Occipital lobe (tissue), 1 donor: ENCODE measurements at regions not wholly inside any gene's neighbourhood (a gene's known extent, or its start where the extent isn't known, plus 50 kb on each side); places are given as distances from the start of the nearest gene placed in this dataset.
"Not testable (repeated sequence)": the region's sequence is repeated elsewhere in the genome, so short reads cannot be mapped to it uniquely, and the experiment has no call there.

Source experiments
- DNase-seq: peaks from one replicate; lab custom pipeline; 2025; lab: John Stamatoyannopoulos, UW

DNA sequence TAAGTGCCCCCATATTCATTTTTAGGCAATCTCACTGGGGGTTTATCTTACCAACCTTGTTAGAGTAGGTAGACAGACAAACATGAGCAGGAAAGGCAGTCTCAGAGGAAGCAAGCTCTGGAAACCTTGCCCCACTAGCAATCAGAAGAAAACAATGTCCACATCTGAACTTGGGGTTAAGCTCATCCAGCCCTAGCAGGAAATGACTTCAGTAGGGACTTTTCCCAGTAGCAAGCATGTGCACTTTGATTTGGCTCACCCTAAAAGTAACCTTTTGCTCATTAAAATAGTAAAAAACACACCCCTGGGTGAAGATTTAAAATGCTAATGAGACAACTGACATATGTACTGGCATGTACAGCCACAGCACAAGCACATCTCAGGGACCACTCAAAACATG, 175.5 kb downstream of the AKAIN1 start:
- no peak for DNase-seq

DNA sequence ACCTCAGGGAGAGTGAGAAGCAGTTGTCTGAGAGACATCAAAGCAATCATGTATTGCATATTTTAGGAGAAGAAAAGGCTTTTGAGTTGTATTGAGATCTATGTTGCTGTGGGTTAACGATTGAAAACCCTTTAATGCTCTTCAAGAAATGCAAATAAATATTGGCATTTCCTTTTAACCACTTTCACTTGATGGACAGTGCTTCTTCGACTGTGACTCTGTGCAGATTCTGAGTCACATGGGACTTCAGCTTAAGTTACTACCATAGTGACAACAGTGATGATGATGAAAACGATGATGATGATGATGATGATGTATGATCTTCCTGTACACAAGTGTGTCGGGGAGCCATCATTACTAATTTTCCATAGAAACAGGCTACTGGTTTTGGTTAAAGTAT, 181.8 kb downstream of the AKAIN1 start:
- DNase-seq, result no peak

DNA sequence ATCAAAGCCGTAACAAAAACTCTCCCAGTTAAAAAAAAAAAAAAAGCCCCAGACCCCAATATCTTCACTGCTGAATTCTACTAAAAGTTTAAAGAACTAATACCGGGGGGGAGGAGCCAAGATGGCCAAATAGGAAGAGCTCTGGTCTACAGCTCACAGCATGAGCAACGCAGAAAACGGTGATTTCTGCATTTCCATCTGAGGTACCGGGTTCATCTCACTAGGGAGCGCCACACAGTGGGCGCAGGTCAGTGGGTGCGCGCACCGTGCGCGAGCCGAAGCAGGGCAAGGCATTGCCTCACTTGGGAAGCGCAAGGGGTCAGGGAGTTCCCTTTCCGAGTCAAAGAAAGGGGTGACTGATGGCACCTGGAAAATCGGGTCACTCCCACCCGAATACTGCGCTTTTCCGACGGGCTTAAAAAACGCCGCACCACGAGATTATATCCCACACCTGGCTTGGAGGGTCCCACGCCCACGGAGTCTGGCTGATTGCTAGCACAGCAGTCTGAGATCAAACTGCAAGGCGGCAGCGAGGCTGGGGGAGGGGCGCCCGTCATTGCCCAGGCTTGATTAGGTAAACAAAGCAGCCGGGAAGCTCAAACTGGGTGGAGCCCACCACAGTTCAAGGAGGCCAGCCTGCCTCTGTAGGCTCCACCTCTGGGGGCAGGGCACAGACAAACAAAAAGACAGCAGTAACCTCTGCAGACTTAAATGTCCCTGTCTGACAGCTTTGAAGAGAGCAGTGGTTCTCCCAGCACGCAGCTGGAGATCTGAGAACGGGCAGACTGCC, 192.8 kb downstream of the AKAIN1 start:
- DNase-seq, result not testable (repeated sequence)

DNA sequence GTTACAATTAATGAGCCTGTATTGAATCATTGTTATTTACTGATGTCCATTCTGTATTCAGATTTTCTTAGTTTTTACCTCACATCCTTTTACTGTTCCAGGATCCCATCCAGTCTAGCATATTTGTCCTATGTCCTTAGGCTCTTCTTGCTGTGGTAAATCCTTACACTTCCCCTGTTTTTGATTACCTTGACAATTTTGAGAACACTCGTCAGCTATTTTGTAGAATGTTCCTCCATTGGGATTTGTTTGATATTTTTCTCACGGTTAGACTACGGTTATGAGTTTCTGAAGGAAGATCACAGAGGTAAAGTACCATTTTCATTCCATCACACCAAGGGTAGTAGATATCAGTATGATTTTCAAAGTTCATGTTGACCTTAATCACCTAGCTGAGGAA, 202.3 kb downstream of the AKAIN1 start:
- no peak for DNase-seq

DNA sequence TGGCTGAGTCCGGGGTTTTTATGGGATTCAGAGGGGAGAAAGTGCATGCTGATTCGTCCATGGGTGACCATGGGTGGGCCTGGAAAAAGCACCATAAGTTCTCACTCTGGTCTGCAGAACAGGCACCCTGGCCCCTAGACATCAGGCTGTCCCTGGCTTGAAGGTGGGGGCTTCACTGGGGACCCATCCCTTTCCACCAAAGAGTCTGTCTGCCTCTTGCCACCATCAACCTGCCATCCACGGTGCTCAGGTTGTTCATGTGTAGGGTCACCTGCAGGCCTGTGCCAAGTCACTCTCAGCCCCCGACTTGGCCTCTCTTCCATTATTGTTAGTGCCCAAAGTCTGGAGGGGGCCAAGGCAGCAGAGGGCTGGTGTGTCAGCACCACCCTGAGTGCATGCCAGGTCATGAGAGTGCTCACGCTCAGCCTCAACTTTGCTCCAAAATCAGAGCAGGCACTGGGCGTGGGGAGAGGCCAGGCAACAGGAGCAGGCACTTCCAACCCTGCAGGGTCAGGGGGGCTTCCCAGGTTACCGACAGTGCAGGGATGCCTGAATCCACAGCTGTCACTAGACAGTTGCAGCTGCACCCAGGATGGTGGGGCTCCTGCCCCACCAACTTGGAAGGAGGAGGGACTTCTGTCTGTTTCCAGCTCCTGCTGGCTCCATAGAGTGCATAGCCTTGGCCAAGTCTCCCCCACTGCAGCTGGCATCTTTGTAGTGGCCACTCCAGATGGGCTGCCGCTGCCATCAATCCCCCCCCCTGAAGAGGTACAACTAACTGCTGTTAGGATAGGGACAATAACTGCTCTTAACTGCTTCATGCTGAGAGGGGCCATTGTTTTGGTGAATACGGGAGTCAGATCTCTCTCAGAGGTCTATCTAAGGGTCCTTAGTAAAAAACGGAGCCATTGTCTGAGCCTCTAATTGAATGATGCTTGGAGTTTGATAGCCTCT, 209.3 kb downstream of the AKAIN1 start:
- no peak for DNase-seq

DNA sequence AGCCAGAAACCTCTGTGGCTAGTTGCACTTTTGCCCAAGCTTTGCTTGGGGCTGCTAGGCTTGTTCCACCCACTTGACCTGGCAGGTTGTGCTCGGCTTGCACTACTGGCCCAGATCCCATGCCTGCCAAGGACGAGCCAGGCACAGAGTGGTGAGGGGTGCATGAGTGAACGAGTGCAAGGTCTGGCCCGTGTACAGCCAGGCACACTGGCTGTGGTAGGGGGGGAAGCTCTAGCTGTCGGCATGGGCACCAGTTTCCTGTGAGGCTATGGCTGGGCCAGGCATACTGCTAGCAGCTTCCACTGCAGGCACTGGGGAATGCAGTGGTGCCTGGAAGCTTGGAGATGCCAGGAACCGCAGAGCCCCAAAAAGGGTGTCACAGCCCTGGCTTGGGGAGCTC, 210.4 kb downstream of the AKAIN1 start:
- no peak for DNase-seq

DNA sequence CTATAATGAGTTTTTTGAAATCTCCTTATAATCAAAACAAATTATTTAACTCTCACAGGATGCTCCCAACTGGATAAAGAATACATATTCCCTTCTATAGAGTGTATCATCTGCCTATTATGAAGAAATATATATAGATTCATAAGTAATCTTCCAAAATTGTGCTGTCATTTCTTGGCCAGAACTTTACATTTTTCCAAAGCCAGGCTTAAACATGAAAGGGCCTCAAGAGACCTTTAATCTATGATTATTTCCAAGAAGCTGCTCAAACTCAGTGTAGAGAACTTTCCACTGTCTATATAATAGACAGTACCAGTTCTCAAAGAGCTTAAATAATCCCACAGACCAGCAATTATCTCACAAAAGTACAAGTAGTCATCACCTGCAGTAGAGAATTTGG, 211.0 kb downstream of the AKAIN1 start:
- DNase-seq, result no peak

DNA sequence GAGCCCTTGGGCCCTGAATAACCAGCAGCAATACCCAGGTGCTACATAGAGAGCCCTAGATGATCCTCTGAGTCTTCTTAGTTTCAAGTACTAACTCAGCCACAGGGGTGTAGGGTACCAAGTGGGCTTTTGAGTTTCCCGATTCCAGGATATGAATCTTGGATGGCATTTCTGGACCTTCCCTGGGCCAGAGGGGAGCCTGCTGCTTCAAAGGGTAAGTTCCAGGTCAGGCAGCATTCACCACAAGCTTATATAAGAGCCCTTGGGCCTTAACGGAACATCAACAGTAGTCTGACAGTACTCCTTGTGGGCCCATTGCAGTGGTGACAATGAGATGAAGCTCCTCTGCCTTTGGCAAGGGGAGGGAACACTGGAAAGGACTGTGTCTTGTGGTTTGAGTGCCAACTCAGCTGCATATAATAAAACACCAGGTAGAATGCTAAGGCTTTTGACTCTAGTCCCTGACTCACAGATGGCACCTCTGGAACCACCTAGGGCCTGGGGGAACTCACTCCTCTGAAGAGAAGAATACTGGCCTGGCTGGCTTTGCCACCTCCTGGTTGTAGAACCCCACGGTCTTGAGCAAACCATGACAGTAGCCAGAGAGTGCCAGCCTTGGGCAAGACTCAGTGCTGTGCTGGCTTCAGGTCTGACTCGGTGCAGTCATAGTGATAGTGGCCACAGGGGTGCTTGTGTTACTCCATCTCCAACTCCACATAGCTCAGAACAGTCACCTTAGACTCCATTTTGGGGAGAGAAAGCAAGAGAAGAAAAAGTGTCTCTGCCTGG, 235.7 kb downstream of the AKAIN1 start:
- DNase-seq, result no peak

DNA sequence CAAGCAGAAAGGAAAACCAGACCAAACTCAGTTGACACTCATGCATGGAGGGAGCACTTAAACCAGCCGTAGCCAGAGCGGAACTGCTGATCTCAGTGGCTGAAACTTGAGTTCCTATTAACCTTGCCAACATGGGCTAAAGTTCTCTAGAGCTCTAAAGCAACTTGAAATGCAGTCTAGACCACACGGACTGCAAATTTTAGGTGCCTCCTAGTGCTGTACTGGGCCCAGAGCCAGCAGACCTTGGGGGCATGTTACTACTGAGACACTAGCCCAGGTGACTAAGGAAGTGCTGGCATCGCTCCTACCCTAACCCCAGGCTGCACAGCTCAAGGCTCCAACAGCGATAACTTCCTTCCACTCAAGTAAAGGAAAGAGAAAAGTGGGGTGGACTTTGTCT, 236.5 kb downstream of the AKAIN1 start:
- no peak for DNase-seq

DNA sequence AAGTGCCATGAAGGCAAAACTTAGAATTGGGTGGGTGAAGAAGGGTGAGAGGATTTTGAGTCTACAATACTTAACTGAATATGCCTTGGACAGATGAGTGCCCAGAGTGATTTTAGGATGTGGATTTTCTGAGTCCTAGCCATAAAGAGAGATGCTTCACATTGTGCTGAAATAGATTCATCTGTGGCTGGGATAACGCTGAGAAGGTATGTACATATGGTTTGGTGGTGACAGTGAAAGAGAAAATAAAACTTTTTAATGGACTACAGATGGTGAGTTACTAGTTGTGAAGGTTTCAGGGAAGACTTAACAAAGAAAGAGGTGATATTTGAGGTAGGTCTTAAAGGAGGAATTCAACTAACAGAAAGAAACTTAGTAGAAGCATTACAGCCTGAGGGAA, 265.8 kb downstream of the AKAIN1 start:
- no peak for DNase-seq

DNA sequence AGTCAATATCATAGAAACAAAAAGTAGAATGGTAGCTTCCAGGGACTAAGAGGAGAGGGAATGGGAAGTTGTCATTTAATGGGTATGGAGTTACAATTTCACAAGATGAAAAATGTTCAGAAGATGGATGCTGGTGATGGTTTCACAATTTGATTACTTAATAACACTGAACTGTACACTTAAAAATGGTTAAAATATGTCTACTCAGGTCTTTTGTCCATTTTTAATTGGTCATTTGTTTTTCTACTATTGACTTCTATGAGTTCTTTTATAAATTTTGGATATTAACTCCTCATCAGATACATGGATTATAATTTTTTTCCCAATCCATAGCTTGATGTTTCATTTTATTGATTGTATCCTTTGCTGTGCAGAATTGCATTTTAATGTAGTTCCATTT, 275.5 kb downstream of the AKAIN1 start:
- no peak for DNase-seq

DNA sequence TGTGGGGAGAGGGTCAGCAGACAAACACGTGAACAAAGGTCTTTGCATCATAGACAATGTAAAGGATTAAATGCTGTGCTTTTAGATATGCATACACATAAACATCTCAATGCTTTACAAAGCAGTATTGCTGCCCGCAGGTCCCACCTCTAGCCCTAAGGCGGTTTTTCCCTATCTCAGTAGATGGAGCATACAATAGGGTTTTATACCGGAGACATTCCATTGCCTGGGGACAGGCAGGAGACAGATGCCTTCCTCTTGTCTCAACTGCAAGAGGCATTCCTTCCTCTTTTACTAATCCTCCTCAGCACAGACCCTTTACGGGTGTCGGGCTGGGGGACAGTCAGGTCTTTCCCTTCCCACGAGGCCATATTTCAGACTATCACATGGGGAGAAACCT, 279.5 kb downstream of the AKAIN1 start:
- not testable (repeated sequence) for DNase-seq

DNA sequence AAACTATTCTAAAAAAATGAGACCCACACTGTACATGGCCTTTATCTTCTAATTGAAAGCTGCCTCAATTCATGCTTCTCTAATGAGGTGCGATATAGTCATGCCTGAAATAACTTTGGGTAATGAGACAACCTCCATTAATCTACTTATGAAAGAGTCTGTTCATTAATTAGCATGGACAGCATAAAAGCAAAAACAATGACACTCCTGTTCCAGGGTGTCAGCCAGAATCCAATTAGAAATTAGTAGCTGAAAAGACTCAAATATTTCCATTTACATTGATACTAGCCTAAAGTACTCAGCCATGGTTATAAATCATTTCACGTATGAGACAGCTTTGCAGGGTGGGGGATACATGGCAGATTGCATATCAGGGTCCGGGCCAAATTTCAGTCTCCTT, 288.7 kb downstream of the AKAIN1 start:
- no peak for DNase-seq

DNA sequence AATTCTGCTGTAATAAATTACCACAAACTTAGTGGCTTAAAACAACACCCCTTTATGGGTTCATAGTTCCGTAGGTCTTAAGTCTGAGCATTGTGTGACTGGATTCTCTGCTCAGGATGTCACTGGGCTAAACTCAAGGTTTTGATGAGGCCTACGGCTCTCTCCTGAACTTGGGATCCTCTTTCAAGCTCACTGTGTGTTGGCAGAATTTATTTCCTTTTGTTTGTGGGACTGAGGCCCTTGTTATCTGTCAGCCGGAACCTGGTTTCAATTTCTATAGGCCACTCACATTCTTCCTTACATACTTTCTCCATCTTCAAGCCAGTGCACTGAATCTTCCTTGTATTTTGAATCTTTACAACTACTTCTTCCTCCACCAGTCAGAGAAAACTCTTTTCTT, 290.2 kb downstream of the AKAIN1 start:
- DNase-seq, result no peak

DNA sequence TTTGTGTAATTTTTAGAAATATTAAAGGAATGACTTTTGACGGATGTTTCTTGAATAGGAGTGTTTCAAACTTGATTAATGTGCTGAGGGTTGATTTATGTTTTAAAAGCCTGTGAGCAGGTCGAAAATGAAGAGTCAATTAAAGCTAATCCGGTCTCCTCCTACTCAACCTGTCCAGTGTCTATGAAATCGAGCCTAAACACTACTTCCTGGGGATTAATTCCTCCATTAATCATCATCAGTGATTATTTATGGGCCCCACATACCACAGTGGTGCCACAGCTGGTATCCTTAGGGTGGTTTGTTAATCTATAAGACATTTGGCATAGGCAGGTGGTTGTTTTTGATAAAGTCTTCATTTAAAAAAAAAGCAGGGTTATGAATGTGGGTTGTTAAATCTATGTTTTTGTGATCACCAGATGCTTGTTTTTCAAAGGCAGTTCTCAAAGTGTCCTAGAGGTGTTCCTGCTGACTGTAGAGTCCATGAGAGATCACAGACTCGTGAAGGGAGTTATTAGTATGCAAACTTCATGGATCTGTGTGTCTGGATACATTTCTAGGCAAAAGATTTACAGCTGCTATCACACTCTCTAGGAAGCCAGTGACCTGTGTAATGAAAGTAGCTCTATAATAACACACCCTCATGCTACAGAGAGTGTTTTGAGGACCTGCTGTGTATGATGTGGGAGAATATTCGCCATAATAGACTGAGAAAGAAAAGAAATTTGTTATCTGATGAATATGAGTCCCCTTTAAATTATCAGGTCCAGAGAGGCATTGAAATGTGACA, 308.6 kb downstream of the AKAIN1 start:
- no peak for DNase-seq

DNA sequence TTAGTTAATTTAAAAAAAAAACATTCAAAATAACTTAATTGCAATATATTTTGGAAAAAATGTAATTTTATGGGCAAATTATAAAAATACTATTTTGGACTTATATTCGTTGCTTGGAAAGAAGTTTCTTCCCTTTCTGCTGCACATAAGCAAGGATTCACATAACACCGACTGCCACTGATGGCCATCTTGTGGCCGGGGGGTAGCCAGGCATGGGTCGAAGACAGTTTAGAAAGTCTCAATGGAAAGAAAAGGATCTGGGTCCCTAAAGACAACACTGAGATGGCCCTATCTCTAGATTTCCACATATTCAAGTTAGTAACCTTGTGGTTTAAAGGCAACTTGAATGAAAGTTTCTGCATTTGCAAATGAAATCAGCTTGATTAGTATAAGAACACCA, 318.6 kb downstream of the AKAIN1 start:
- no peak for DNase-seq

DNA sequence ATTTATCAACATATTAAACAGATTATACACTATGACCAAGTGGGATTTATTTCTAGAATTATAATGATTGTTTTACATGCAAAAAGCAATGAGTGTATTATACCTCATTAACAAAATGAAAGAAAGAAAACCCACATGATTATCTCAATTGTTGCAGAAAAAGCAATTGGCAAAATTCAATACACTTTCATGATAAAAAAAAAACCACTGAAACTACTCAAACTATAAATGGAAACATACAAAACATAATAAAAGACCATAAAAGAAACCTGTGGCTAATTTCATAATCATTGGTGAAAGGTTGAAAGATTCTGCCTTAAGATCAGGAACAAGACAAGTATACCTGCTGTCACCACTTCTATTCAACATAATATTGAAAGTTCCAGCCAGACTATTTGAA, 325.9 kb downstream of the AKAIN1 start:
- DNase-seq, result no peak

DNA sequence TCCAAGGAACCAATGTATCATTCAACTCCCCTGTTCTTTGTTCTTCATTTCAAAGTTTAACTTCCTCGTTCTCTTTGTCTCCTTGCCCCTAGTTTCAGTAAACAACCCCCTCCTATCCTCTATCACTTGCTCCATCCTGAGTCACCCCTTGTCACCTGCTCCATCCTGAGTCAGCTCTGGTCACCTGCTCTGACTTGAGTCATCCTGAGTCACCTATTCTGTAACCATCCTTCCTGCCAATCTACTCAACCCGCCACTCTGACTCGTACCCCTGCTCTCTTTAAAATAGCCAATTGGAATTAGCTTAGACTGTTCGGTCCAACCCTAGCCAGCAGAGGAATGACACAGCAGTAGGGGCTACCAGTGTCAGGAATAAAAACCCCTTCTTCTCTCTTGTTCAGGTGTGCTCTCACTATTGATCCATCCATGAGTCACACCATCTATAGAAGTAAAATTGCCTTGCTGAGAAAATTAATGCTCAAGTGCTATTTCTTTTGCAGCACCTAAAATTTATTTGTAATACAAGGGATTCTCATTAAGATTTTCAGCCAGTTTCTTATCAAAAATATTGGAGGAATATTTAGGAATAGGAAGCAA, 326.8 kb downstream of the AKAIN1 start:
- no peak for DNase-seq

DNA sequence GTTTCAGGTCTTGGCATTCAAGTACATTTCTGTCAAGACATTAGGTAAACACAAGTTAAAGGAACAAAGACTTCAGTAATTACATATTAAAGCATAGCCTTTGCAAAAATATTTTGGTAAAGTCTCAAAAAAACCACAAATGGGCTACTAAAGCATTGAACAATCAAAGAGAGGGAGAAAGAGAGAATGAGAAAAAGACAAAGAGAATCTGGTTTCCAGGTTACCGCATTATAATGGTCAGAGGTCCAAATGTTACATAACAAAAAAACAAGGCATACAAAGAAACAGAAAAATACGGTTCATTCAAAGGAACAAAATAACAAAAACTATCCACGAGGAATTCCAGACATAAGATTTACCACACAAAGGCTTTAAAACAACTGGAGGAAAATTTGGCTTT, 327.9 kb downstream of the AKAIN1 start:
- no peak for DNase-seq

DNA sequence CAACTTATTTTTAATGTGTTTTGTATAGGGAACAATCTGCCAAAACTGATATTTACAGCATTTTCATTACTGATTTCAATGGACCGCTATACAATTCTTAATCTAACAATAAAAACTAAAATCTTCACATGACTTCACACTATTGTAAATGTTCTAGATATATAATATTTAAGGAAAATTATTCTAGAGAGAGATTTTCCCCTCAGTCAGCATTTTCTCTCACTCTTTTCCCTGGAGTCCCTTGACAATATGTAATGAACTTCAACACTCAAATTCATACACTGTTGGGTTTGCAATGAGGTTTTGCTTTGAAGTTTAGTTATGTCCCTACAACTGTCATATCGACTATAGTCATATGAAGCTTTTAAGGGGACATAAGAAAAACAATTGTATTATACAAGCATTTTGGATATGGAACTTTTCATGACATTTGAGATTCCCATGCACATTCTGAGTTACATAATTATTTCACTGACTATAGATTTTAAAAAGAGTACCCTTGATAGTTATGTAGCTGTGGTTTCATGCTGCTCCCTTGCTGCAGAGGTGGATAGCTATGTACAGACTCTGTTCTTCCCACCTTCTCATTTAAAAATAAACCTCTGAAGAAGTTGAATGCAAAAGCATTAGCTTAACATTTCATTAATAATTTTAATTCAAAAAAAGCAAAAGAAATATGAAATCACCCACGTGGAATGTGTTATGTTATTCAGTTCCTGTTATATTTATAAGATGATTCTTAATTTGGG, 338.5 kb downstream of the AKAIN1 start:
- no peak for DNase-seq
